ENCODE measurements at regions not wholly inside any gene's neighbourhood (a gene's known extent, or its start where the extent isn't known, plus 50 kb on each side); places are given as distances from the start of the nearest gene placed in this dataset.
"Not testable (repeated sequence)": the region's sequence is repeated elsewhere in the genome, so short reads cannot be mapped to it uniquely, and the experiment has no call there.

DNA sequence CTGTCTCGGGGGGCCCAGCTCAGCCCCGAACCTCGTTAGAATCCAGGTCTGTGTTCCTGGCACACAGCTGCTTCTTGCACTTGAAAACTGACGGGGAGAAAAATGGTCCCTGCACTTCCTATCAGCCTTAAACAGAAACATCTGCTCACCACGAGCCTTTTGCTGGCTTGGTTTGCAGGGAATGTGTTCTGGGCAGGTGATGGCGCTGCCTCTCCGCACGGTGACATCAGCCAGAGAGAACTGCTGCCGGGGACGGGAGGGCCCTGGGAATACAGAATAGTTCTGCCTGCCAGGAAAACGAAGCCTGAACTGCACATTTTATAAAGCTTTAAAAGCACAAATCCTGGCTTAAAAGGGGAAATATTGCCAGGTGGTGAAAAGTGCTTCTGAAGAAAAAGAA lies 622.5 kb downstream of the TYW1 start:
- no peak for DNase-seq (ENCODE audit: low read depth)

DNA sequence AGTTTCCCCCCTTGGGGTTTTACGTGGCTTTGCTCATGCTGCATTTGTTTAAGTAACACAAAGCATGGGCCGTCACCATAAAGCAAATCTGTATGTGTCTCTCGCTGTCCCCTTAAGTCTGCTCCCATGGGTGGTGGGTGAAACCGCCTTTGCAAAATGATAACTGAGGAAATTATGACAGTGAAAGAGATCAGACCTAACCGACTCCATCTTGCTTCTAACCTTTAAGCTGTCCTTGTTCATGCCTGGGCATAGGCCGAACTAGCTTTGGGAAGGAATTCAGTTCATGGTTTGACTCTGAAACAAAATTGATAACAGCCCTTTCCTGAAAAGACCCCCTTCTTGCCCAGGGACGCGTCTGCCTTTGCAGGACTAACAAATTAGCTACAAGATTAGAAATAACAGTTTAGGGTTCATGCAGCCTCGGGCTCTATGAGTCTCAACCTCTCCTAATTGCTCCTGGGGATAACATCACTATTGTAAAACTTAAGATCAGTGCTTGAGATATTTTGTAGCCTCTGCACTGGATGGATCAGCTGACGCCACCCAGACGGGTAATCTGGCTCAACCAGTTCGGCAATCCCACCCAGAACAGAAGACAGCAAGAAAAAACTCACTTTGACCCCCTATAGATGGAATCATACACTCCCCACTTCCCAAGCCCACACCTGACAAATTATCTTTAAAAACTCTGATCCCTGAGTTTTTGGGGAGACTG lies 623.7 kb downstream of the TYW1 start:
- no peak for DNase-seq (ENCODE audit: low read depth)

GRCh38 chr7:67621704-67622103 lies 625.1 kb downstream of the TYW1 start:
- DNase-seq (ENCODE audit: low read depth), result no peak

GRCh38 chr7:67625257-67625737 lies 628.7 kb downstream of the TYW1 start:
- DNase-seq (ENCODE audit: low read depth), result no peak

GRCh38 chr7:67631476-67631875 lies 634.8 kb downstream of the TYW1 start:
- DNase-seq (ENCODE audit: low read depth), result no peak

DNA sequence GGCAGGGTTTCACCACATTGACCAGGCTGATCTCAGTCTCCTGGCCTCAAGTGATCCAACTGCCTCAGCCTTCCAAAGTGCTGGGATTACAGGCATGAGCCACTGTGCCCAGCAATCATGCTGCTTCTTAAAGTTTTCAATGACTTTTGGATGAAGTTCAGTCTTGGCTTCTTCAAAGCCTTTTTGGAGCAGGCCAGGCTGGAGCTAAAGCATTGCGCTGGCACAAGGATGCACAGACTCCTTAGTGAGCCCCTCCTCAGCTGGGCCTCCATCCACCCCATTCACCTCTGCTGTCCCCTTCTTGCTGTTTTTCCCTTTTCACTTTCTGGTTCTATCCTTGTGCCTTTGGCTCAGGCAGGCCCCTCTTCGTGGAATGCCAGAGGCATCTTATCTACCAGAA lies 638.6 kb downstream of the TYW1 start:
- DNase-seq (ENCODE audit: low read depth), result no peak

DNA sequence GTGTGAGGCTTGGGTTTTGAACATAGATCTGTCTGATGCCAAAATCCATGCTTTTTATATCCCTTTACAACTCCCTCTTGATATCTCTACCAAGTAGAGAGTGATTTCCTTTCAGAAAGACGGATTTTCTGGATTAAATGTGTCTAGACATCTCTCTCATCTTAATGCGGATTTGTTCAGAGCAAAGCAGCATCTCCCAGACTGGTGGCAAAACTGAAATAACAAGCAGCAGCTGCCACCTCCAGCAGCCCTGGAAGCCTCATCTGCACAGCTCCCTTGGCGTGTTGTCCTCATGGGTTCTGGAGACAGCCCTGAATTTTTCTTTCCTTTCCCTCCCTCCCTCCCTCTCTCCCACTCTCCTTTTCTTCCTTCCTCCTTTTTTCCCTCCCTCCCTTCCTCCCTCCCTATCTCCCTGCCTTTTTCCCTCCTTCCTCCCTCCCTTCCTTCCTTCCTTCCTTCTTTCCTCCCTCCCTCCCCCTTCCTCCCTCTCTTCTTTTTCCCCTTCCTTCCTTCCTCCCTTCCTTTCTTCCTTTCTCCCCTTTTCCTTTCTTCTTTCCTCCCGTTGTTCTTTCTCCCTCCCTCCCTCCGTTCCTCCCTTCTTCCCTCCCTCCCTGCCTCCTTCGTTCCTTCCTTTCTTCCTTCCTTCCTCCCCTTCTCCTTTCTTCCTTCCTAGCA lies 639.9 kb downstream of the TYW1 start:
- no peak for DNase-seq (ENCODE audit: low read depth)

DNA sequence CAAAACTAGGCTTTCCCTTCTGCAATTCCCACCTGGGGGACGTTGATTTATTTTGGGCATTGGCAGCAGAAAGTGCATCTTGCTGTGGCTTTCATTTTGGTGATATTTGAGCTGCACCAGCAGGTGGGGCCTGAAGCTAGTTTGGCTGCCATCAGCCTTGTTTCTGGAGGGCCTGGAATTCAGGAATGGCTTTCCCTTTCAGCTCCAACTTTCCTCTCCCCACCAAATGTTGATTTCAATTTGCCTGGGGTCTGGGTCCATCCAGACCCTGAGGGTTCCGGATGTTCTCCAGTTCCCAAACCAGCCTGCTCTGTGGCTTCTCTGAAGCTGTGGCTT lies 640.4 kb downstream of the TYW1 start:
- DNase-seq (ENCODE audit: low read depth), result no peak

GRCh38 chr7:67642542-67642941 lies 645.9 kb downstream of the TYW1 start:
- DNase-seq (ENCODE audit: low read depth), result not testable (repeated sequence)

GRCh38 chr7:67644151-67644550 lies 647.5 kb downstream of the TYW1 start:
- no peak for DNase-seq (ENCODE audit: low read depth)

DNA sequence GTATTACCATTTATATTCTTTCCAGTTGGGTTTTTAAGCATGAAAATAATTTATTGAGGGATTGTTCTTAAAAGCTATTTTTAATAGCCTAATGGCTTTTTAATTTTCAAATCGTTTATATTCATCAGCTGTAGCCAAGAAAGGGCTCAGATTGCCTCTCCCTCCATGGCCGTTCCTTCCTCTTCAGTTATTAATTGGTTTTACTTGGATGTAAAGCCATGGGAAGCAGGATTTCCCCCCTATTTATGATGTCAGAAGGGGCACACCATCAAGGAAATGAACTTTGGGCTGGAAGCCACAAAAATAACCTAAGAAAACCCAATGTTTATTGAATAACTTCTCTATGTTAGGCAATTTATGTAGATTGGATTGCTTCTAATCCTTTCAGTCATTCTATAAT lies 656.3 kb downstream of the TYW1 start:
- no peak for DNase-seq (ENCODE audit: low read depth)

GRCh38 chr7:67653856-67654454 lies 657.3 kb downstream of the TYW1 start:
- no peak for DNase-seq (ENCODE audit: low read depth)

- DNase-seq (ENCODE audit: low read depth), result no peak
Observed at GRCh38 chr7:67654642-67655041, 658.0 kb downstream of the TYW1 start.

DNA sequence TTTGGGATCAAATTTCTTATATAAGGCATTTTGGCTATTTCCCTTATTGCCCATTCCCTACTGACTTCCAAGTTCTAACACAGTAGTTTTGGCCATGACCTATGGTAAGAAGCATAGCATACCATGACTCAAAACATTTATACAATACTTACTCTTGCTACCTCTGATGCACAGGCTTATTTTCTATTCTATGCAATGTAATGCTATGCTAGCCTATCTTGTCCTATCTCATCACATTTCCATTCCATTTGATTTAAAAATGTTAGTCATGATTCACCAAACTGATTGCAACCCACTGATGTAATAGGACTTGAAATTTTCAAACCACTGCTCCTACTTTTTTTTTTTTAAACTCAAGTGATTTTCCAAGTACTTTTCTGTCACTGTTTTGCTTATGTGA lies 658.5 kb downstream of the TYW1 start:
- DNase-seq (ENCODE audit: low read depth), result no peak

GRCh38 chr7:67659091-67659490 lies 662.5 kb downstream of the TYW1 start:
- DNase-seq (ENCODE audit: low read depth), result no peak

- DNase-seq (ENCODE audit: low read depth), result no peak
Observed at GRCh38 chr7:67662804-67663203, 666.2 kb downstream of the TYW1 start.

GRCh38 chr7:67663644-67664043 lies 667.0 kb downstream of the TYW1 start:
- no peak for DNase-seq (ENCODE audit: low read depth)

DNA sequence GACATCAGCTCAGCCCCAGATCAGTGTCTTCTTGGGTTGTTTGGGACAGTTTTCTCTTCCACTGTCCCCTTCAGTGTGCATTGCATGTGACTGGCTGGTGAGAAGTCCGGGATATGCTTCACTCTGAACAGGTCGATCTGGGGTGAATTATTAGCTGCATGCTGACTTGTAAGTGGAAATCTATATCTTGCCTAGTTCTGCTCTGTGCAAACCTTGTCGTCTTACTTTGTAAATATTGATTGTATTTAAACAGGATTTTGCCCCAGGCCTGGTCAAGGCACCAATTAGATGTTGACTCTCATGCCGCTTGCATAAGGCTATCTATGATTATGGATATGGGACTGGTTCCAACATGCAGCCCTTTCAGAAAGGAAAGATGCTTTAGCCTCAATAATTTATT lies 669.7 kb downstream of the TYW1 start:
- not testable (repeated sequence) for DNase-seq (ENCODE audit: low read depth)

DNA sequence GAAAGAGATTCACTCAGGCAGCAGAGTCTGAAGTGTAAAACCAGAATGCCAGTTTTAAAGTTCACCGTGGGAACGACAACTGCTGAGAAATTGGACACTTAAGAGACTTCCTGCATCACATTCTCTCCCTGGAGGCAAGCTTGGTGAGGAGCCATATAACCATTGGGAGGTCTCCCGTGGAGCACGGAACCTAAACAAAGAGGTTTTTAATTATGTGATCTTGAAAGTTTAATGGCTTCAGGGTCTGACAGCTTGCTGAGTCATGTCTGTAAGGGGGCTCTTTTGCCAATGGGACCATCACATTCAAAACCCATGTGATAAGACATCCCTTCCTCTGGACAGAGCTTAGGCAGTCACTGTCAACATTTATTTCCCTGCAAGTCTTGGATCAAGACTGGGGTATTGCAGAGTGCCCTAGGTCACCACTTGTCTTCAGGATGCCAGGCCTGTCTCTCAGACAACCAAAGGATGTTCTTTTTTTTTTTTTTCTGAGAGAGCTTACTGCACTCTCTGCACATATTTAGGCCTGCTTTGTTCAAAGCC lies 674.4 kb downstream of the TYW1 start:
- DNase-seq (ENCODE audit: low read depth), result no peak

DNA sequence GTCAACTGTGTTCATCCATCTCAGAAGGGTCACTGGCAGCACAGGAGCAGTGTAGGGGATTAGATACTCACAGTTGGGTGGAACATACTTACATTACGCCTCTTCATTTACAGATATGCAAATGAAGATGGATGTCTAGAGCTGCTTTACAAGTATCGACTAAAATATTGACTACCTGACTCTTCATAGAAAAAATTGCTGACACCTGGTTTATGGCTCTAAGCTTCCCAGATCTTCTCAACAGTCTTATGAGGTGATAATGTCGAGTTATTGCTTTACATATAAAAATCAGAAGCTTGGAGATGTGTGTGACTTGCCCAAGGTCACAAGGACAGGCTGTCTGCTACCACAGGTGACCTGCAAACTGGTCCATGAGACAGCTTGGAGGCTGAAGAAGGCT lies 677.2 kb downstream of the TYW1 start:
- no peak for DNase-seq (ENCODE audit: low read depth)

- DNase-seq (ENCODE audit: low read depth), result not testable (repeated sequence)
Observed at GRCh38 chr7:67674862-67675261, 678.2 kb downstream of the TYW1 start.

GRCh38 chr7:67675971-67676370 lies 679.3 kb downstream of the TYW1 start:
- no peak for DNase-seq (ENCODE audit: low read depth)

DNA sequence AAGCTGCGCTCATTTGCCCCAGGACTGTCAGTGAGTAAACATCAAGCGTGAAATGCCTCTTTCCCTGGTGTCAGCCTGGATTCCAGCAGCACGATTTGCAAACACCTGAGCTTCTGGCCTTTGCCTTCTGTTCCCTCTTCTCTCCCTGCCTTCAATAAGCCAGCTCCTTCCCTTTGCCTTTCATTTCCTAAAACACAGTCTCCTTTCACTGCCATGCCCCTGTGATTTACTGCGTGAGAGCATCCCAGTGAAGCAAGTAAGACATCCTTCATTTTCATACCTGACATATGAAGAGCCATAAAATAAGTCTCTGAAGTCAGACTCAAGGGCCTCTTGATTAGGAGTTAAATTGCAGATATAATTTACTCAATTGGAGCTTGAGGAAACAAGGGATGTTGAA lies 681.8 kb downstream of the TYW1 start:
- DNase-seq (ENCODE audit: low read depth), result no peak
